ENCODE measurements at regions not wholly inside any gene's neighbourhood (a gene's known extent, or its start where the extent isn't known, plus 50 kb on each side); places are given as distances from the start of the nearest gene placed in this dataset.

GRCh38 chr3:177331203-177331835 is 134.0 kb upstream of the TBL1XR1 start:
- Mint-ChIP-seq H3K4me3 (ENCODE audit: unreplicated experiment) (no peak overlapping the region), H3K27me3 (ENCODE audit: insufficient read depth, unreplicated experiment) (no peaks in the 10 kb centered on the region), H3K4me1 (ENCODE audit: low read depth, unreplicated experiment) (no peaks in the 10 kb centered on the region), H3K36me3 (ENCODE audit: insufficient read depth, unreplicated experiment) (no peaks in the 10 kb centered on the region), H3K9me3 (ENCODE audit: unreplicated experiment) (no peaks in the 10 kb centered on the region), H3K27ac (ENCODE audit: unreplicated experiment) (no peak overlapping the region)
- Histone ChIP-seq H3K4me1 (no peaks in the 10 kb centered on the region), H3K27me3 (replicated peaks; ENCODE audit: control insufficient read depth, insufficient read depth, low read length) (no peaks in the 10 kb centered on the region), H3K4me3 (ENCODE audit: low read depth, low read length) (no peak overlapping the region), H3K36me3 (ENCODE audit: control insufficient read depth, insufficient read depth, low read length) (no peaks in the 10 kb centered on the region), H3K9me3 (no peaks in the 10 kb centered on the region)
- no peak for DNase-seq
- intact Hi-C loops (cut with micrococcal nuclease; ENCODE audit: unreplicated experiment), result no loop called here
- POLR2A ChIA-PET, result no interaction called here
- BruUV-seq (replicated peaks), result no TSS peak
- CTCF ChIA-PET, result no interaction called here
- TF ChIP-seq CTCF (IDR thresholded peaks at IDR 0.05; ENCODE audit: insufficient read depth in 1 of 2, low read depth in 1 of 2, low read length in 1 of 2, severe bottlenecking in 1 of 2, unreplicated experiment in 1 of 2), result no peak

- intact Hi-C loops (cut with micrococcal nuclease; ENCODE audit: unreplicated experiment), result no loop called here
- no peak for TF ChIP-seq CTCF (IDR thresholded peaks at IDR 0.05; ENCODE audit: insufficient read depth in 1 of 2, low read depth in 1 of 2, low read length in 1 of 2, severe bottlenecking in 1 of 2, unreplicated experiment in 1 of 2)
- Histone ChIP-seq H3K9me3 (no peaks in the 10 kb centered on the region), H3K27me3 (replicated peaks; ENCODE audit: control insufficient read depth, insufficient read depth, low read length) (no peaks in the 10 kb centered on the region), H3K36me3 (ENCODE audit: control insufficient read depth, insufficient read depth, low read length) (no peaks in the 10 kb centered on the region), H3K4me3 (ENCODE audit: low read depth, low read length) (no peak overlapping the region), H3K4me1 (peaks cover 9% of the 10 kb centered on the region)
- Mint-ChIP-seq H3K36me3 (ENCODE audit: insufficient read depth, unreplicated experiment) (no peaks in the 10 kb centered on the region), H3K27me3 (ENCODE audit: insufficient read depth, unreplicated experiment) (no peaks in the 10 kb centered on the region), H3K4me3 (ENCODE audit: unreplicated experiment) (no peak overlapping the region), H3K4me1 (ENCODE audit: low read depth, unreplicated experiment) (peaks cover 6% of the 10 kb centered on the region), H3K9me3 (ENCODE audit: unreplicated experiment) (no peaks in the 10 kb centered on the region), H3K27ac (ENCODE audit: unreplicated experiment) (no peak overlapping the region)
- ChIA-PET POLR2A (no interaction called here), CTCF (no interaction called here)
- no peak for DNase-seq
- BruUV-seq (replicated peaks), result no TSS peak
Observed at GRCh38 chr3:177332955-177333354, 135.7 kb upstream of the TBL1XR1 start.

- no TSS peak for BruUV-seq (replicated peaks)
- no peaks in the 10 kb centered on the region for H3K27me3 Mint-ChIP-seq (ENCODE audit: insufficient read depth, unreplicated experiment)
- ChIA-PET CTCF (no interaction called here), POLR2A (no interaction called here)
- no peaks in the 10 kb centered on the region for H3K36me3 Mint-ChIP-seq (ENCODE audit: insufficient read depth, unreplicated experiment)
- no peaks in the 10 kb centered on the region for H3K9me3 Mint-ChIP-seq (ENCODE audit: unreplicated experiment)
- intact Hi-C loops (cut with micrococcal nuclease; ENCODE audit: unreplicated experiment), result no loop called here
- Histone ChIP-seq H3K36me3 (ENCODE audit: control insufficient read depth, insufficient read depth, low read length) (no peaks in the 10 kb centered on the region), H3K9me3 (no peaks in the 10 kb centered on the region), H3K4me1 (peaks cover 15% of the 10 kb centered on the region), H3K27me3 (replicated peaks; ENCODE audit: control insufficient read depth, insufficient read depth, low read length) (no peaks in the 10 kb centered on the region), H3K4me3 (ENCODE audit: low read depth, low read length) (no peak overlapping the region)
- H3K27ac Mint-ChIP-seq (ENCODE audit: unreplicated experiment), result no peak overlapping the region
- H3K4me1 Mint-ChIP-seq (ENCODE audit: low read depth, unreplicated experiment), result peaks cover 6% of the 10 kb centered on the region
- no peak for TF ChIP-seq CTCF (IDR thresholded peaks at IDR 0.05; ENCODE audit: insufficient read depth in 1 of 2, low read depth in 1 of 2, low read length in 1 of 2, severe bottlenecking in 1 of 2, unreplicated experiment in 1 of 2)
- H3K4me3 Mint-ChIP-seq (ENCODE audit: unreplicated experiment), result no peak overlapping the region
- no peak for DNase-seq
Observed at GRCh38 chr3:177333533-177334520, 136.5 kb upstream of the TBL1XR1 start.

Measured in Caco-2 (cell line).